ENCODE measurements at regions not wholly inside any gene's neighbourhood (a gene's known extent, or its start where the extent isn't known, plus 50 kb on each side); places are given as distances from the start of the nearest gene placed in this dataset.

- no peak for TF ChIP-seq CTCF (IDR thresholded peaks at IDR 0.05; ENCODE audit: low read depth, low read length)
- H3K4me3 ChIP-seq (replicated peaks in 1 of 2; ENCODE audit: low read depth in 2 of 2, low read length in 2 of 2): no peak overlapping the region
- no peak for DNase-seq (ENCODE audit: low read depth in 2 of 2)
These were observed 515.6 kb upstream of the SGO1 start for GRCh38 chr3:20701641-20702040.

GRCh38 chr3:20700714-20701113 is 514.7 kb upstream of the SGO1 start:
- H3K4me3 ChIP-seq (replicated peaks in 1 of 2; ENCODE audit: low read depth in 2 of 2, low read length in 2 of 2): no peak overlapping the region
- TF ChIP-seq CTCF (IDR thresholded peaks at IDR 0.05; ENCODE audit: low read depth, low read length): no peak
- DNase-seq (ENCODE audit: low read depth in 2 of 2): no peak

DNA sequence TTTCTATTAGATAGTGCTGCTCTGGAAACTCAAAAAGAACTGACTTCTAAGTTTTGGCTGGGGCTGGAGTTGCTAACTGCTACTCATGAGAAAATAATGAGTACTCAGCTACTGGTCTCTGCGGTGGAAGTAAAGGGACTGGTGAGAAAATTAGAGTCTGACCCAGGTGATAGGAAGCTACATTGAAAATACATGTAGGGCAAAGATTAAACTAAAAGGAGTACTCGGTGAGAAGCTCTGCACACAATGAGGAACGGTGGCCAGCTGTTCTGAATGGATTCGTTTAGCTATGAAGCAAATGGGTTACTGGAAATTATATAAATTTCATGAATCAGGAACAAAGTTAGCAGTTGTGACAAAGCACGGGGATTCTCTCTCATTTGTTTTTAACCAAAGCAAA is 512.9 kb upstream of the SGO1 start:
- H3K4me3 ChIP-seq (replicated peaks in 1 of 2; ENCODE audit: low read depth in 2 of 2, low read length in 2 of 2): no peak overlapping the region
- no peak for TF ChIP-seq CTCF (IDR thresholded peaks at IDR 0.05; ENCODE audit: low read depth, low read length)
- DNase-seq (ENCODE audit: low read depth in 2 of 2): no peak

- TF ChIP-seq CTCF (IDR thresholded peaks at IDR 0.05; ENCODE audit: low read depth, low read length): no peak
- no peak for DNase-seq (ENCODE audit: low read depth in 2 of 2)
- H3K4me3 ChIP-seq (replicated peaks in 1 of 2; ENCODE audit: low read depth in 2 of 2, low read length in 2 of 2): no peak overlapping the region
These were observed 510.6 kb upstream of the SGO1 start for GRCh38 chr3:20696388-20697150.

- no peak for DNase-seq (ENCODE audit: low read depth in 2 of 2)
- H3K4me3 ChIP-seq (replicated peaks in 1 of 2; ENCODE audit: low read depth in 2 of 2, low read length in 2 of 2): no peak overlapping the region
- TF ChIP-seq CTCF (IDR thresholded peaks at IDR 0.05; ENCODE audit: low read depth, low read length): no peak
These were observed 506.7 kb upstream of the SGO1 start for GRCh38 chr3:20692675-20693074.

- TF ChIP-seq CTCF (IDR thresholded peaks at IDR 0.05; ENCODE audit: low read depth, low read length): no peak
- DNase-seq (ENCODE audit: low read depth in 2 of 2): peak; percentile 68 to 77
- no peak overlapping the region for H3K4me3 ChIP-seq (replicated peaks in 1 of 2; ENCODE audit: low read depth in 2 of 2, low read length in 2 of 2)
These were observed 497.9 kb upstream of the SGO1 start for GRCh38 chr3:20683910-20684309.

DNA sequence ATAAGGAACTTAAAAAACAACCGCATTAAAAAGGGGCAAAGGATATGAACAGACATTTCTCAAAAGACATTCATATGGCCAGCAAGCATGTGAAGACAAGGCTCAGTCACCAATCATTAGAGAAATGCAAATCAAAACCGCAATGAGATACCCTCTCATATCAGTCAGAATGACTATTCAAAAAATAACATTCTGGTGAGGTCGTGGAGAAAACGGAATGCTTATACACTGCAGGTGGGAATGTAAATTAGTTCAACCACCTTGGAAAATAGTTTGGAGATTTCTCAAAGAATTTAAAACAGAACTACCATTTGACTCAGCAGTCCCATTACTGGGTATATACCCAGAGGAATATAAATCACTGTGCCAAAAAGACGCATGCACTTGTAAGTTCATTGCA is 496.6 kb upstream of the SGO1 start:
- DNase-seq (ENCODE audit: low read depth in 2 of 2): peak in 1 of 2 donors; percentile 17
- TF ChIP-seq CTCF (IDR thresholded peaks at IDR 0.05; ENCODE audit: low read depth, low read length): no peak
- H3K4me3 ChIP-seq (replicated peaks in 1 of 2; ENCODE audit: low read depth in 2 of 2, low read length in 2 of 2): no peak overlapping the region

All from cardiac fibroblast (primary cell).